ENCODE measurements at regions not wholly inside any gene's neighbourhood (a gene's known extent, or its start where the extent isn't known, plus 50 kb on each side); places are given as distances from the start of the nearest gene placed in this dataset.
"Not testable (repeated sequence)": the region's sequence is repeated elsewhere in the genome, so short reads cannot be mapped to it uniquely, and the experiment has no call there.

DNA sequence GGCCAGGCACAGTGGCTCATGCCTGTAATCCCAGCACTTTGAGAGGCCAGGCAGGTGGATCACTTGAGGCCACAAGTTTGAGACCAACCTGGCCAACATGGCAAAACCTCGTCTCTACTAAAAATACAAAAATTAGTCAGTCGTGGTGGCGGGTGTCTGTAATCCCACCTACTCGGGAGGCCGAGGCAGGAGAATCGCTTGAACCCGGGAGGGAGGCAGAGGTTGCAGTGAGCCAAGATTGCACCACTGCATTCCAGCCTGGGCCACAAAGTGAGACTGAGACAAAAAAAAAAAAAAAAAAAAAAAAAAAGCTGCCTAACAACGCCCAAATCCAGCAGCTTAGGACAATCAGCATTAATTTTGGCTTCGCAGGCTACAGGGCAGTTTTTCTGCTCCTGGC is 167.1 kb downstream of the GOSR1 start:
- DNase-seq (ENCODE audit: low read depth in 1 of 2, low spot score in 1 of 2), result not testable (repeated sequence)

GRCh38 chr17:30641428-30641827 is 164.2 kb downstream of the GOSR1 start:
- DNase-seq (ENCODE audit: low read depth in 1 of 2, low spot score in 1 of 2), result not testable (repeated sequence)

DNA sequence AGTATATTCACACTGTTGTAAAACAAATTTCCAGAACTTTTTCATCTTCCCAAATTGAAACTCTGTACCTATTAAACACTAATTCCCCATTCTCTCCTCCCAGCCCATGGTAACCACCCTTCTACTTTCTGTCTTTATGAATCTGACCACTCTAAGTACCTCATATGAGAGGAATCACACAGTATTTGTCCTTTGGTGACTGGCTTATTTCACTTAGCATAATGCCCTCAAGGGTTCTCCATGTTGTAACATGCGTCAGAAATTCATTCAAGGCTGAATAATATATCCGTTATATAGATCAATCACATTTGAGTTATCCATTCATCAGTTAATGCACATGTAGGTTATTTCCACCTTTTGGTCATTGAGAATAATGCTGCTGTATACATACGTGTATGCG is 162.2 kb downstream of the GOSR1 start:
- DNase-seq (ENCODE audit: low read depth in 1 of 2, low spot score in 1 of 2), result not testable (repeated sequence)

- not testable (repeated sequence) for DNase-seq (ENCODE audit: low read depth in 1 of 2, low spot score in 1 of 2)
Observed at GRCh38 chr17:30638968-30639367, 161.8 kb downstream of the GOSR1 start.

DNA sequence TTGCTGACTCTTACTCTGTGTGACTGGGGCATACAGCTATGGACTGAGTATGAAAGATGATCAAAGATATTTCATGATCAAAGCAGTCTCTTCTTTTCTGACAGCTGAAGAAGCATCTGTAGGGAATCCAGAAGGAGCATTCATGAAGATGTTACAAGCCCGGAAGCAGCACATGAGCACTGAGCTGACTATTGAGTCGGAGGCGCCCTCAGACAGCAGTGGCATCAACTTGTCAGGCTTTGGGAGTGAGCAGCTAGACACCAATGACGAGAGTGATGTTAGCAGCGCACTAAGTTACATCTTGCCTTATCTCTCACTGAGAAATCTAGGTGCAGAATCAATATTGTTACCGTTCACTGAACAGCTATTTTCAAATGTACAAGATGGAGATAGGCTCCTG is 154.4 kb downstream of the GOSR1 start:
- DNase-seq (ENCODE audit: low read depth in 1 of 2, low spot score in 1 of 2), result not testable (repeated sequence)

DNA sequence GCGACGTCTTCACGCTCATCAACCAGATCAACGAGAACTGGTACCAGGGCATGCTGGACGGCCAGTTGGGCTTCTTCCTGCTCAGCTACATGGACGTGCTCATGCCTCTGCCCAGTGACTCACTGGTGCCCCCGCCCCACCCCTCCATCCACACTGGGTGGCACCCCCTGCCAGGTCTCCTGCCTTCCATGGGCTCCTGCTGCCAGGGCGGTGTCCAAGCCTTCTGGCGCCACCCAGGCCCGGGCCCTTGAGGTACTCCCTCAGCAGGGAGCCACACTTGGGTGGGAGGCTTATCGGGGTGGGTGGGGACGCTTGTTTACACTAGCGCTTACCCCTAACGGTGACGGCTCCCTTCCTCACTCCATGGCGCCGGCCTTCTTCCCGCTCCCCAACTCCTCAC is 148.2 kb downstream of the GOSR1 start:
- DNase-seq (ENCODE audit: low read depth in 1 of 2, low spot score in 1 of 2), result not testable (repeated sequence)

DNA sequence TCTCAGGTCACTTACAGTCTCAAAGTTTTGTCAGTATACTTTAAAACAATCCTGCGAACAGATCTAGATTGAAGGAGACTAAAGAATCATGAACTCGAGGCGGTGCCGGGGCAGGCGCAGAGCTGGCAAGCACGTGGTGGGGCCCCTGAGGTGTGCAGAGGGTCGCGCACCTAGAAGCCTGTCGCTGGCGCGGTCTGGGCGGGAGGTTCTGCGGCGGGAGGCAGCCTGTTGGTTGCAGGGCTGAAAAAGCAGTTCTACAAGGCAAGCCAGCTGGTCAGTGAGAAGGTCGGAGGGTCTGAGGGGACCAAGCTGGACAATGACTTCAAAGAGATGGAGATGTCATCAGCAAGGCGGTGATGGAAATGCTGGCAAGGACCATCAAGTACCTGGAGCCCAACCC is 147.0 kb downstream of the GOSR1 start:
- DNase-seq (ENCODE audit: low read depth in 1 of 2, low spot score in 1 of 2), result not testable (repeated sequence)

- not testable (repeated sequence) for DNase-seq (ENCODE audit: low read depth in 1 of 2, low spot score in 1 of 2)
Observed at GRCh38 chr17:30609682-30610081, 132.5 kb downstream of the GOSR1 start.

GRCh38 chr17:30605523-30605922 is 128.3 kb downstream of the GOSR1 start:
- no peak for DNase-seq (ENCODE audit: low read depth in 1 of 2, low spot score in 1 of 2)

- DNase-seq (ENCODE audit: low read depth in 1 of 2, low spot score in 1 of 2), result no peak
Observed at GRCh38 chr17:30605027-30605426, 127.8 kb downstream of the GOSR1 start.

DNA sequence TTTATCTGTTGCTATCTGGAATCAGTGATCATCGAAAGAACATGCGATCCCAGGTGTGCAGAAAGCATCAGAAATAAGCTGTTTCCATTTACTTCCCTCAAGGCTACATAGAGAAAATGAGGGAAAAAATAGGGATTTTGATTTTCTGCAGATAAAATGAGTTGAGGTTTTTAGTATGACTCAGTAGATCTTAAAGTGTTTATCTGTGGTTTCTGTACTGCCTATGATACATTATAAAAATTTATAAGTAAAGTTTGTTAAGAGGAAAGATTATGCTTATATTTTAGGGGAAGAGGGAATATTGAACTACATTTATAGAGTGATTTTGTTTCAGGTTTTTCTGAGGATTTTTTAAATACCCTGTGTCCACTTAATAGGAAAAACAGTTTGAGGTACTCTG is 125.2 kb downstream of the GOSR1 start:
- DNase-seq (ENCODE audit: low read depth in 1 of 2, low spot score in 1 of 2), result not testable (repeated sequence)

GRCh38 chr17:30601984-30602383 is 124.8 kb downstream of the GOSR1 start:
- DNase-seq (ENCODE audit: low read depth in 1 of 2, low spot score in 1 of 2), result not testable (repeated sequence)

DNA sequence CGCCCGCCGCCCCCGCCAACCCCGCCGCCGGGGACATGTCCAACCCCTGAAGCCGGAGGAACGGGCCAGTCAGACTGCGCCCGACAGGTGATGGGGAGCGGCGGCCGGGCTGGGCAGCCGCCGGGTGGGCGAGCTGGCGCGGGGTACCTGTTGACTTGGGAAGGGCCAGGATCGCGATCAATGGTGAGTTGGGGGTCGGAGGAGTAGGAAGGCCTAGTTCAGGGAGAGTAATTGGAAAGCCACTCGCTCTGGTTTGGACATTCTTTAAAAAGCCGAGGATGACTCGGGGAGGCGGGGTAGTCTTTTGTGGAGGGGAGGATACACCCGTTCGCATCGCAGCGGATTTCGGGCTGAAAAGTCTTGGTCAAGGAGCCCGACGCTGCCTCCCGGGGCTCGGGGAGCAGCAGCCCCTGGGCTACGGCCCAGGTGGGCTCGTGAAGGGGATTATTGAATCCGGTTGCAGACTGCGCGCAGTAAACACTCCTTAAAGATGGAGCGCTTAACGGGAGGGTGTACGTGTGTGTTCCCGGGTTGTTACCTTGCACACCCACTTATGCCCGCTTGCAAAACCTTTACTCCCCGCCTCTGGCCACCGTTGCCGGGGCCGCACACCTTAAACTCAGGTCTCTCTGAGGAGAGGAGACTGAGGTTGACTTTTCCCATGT is 123.8 kb downstream of the GOSR1 start:
- peak in 1 of 2 donors; percentile 6 for DNase-seq (ENCODE audit: low read depth in 1 of 2, low spot score in 1 of 2)

DNA sequence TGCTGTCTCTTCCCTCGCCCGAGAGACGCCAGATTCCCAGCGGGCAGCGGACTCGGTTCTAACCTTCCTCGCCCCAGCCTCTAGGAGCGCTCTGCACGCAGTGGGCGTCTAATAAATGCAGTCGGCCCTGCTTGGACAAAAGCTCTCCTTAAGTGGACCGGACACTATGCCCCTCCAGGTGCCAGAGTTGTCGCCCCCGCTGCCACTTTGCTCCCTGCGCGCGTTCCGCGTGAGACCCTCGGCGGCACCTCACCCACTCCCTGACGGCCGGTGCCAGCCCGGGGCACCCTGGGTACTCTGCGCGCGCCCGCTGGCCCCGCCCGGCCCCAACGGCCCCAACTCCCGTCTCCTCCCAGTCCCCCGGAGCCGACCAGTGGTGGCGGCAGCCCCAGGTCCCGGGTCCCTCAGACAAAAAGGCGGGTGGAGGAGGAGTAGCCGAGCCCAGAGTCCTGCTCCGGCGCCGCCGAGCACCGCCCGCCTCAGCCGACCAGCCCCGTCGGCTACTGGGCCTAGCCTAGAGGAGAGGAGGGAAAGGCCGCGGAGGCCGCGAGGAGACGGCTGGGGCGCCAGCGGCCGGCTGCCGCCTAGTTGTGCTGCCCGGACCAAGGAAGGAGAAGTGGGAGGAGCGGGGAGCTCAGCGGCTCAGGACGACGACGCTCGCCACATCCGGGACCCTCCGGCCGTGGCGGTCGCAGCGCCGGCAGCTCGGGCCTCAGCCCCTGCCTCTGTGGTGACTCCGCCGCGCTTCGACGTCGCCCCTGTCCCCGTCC is 123.0 kb downstream of the GOSR1 start:
- DNase-seq (ENCODE audit: low read depth in 1 of 2, low spot score in 1 of 2), result peak; percentile 38 to 53

DNA sequence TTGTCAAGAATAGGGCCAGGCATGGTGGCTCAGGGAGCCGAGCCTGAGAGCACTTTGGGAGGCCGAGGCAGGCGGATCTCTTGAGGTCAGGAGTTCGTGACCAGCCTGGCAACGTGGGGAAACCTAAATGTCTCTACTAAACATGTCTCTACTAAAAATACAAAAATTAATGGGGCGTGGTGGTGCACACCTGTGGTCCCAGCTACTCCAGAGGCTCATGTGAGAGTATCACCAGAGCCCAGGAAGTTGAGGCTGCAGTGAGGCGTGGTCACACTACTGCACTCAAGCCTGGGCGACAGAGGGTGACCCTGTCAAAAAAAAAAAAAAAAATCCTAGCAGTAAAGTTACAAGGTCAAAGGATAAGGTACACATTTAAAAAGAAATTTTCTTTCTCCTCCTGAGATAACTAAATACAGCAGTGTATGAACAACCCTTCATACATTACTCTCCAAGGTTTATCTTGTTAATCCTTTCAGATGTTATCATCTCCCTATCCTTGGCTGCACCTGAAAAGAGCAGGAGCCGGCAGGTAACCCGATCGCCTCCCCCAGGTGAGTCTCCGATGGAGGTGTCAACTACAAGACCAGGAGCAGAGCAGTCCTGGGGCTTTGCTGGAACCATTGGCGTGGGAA is 122.3 kb downstream of the GOSR1 start:
- no peak for DNase-seq (ENCODE audit: low read depth in 1 of 2, low spot score in 1 of 2)

DNA sequence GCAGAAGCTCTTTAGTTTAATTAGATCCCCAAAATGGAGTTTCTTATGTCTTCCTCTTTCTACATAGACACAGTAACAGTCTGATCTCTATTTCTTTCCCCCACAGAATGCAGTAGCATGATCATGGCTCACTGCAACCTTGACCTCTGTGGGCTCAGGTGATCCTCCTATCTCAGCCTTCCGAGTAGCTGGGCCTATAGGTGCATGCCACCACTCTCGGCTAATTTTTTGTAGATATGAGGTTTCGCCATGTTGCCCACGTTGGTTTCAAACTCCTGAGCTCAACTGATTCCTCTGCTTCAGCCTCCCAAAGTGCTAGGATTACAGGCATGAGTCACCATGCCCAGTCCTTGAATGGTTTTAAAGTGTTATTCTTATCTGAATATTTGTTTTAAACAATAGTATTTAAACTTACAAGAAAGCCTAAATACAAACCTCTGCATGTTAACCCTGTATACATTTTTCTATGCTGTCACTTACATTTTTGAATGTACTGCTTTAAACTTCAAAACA is 120.6 kb downstream of the GOSR1 start:
- no peak for DNase-seq (ENCODE audit: low read depth in 1 of 2, low spot score in 1 of 2)

- not testable (repeated sequence) for DNase-seq (ENCODE audit: low read depth in 1 of 2, low spot score in 1 of 2)
Observed at GRCh38 chr17:30596948-30597775, 120.0 kb downstream of the GOSR1 start.

DNA sequence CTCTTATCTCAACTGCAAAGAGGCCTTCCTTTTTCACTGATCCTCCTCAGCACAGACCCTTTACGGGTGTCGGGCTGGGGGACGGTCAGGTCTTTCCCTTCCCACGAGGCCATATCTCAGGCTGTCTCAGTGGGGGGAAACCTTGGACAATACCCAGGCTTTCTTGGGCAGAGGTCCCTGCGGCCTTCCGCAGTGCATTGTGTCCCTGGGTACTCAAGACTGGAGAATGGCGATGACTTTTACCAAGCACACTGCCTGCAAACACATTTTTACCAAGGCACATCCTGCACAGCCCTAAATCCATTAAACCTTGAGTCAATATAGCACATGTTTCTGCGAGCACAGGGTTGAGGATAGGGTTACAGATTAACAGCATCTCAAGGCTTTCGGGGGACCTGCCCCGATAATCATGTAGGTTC is 117.8 kb downstream of the GOSR1 start:
- DNase-seq (ENCODE audit: low read depth in 1 of 2, low spot score in 1 of 2), result not testable (repeated sequence)

GRCh38 chr17:30594223-30594952 is 117.2 kb downstream of the GOSR1 start:
- no peak for DNase-seq (ENCODE audit: low read depth in 1 of 2, low spot score in 1 of 2)

DNA sequence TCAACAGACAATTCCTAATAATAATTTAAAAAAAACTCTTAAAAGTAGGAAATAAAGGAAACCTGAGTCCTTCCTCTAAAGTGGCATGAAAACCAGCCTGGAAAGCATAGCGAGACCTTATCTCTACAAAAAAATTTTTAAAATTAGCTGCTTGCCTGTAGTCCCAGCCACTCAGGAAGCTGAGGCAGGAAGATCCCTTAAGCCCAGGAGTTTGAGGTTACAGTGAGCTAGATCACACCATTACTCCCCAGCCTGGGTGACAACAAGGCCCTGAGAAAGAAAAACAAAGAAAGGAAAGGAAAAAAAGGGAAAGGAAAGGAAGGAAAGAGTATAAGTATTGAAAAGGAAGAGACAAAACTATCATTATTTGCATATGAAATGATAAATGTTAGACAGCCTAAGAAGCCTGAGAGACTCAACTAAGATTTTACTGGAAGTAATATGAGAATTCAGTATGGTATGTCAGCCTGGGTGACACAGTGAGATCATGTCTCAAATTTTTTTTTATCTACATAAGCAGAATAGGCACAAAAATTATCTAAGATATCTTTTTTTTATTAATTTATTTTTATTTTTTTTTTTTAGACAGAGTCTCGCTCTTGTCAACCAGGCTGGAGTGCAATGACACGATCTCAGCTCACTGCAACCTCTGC is 113.0 kb downstream of the GOSR1 start:
- DNase-seq (ENCODE audit: low read depth in 1 of 2, low spot score in 1 of 2), result no peak
